ENCODE measurements at regions not wholly inside any gene's neighbourhood (a gene's known extent, or its start where the extent isn't known, plus 50 kb on each side); places are given as distances from the start of the nearest gene placed in this dataset.

DNA sequence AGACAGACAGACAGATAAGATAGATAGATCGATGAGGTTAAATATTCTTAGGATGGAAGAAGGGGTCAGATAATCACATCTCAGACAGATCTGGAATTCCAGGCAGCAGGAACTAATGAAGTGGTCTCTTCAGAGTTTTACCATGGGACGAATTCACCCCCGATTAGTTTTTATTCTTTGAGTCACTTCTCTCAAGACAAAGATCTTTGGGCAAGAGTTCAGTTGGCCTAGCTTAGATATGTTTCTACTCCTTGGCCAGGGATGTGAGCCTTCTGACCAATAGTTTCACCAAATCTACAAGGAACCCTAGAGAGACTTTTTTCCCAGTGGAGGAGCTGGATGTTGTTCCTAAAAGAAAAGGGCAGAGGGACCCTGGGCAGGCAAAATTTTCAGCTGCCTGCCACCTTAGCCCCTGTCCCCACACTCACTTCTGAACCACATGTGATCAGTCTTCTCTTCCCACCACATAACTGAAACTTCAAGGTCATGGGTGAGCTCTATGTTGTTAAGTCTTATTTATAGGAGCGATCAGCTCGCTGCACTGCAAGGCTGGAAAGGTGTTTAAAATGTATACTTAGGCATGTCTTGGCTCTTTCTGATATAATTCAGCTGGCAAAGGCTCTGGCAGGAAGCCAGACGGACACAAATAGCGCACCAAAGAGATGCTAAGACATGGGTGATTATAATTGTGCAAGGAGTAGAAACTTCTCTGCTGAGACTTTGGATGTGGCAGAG lies 132.9 kb downstream of the PALM2AKAP2 start:
- Histone ChIP-seq H3K4me2 (ENCODE audit: low read length) (no peak overlapping the region), H3K9ac (no peak overlapping the region), H3K27ac (peak overlapping the region; percentile 75), H3K4me3 (ENCODE audit: low read depth, low read length) (no peak overlapping the region), H2AFZ (no peak overlapping the region), H3K36me3 (ENCODE audit: control insufficient read depth, insufficient read depth, low read length) (no peaks in the 10 kb centered on the region), H3K27me3 (ENCODE audit: control insufficient read depth, insufficient read depth, low read length) (no peaks in the 10 kb centered on the region), H3K9me3 (ENCODE audit: control insufficient read depth, low read length) (no peaks in the 10 kb centered on the region), H3K79me2 (no peaks in the 10 kb centered on the region), H3K4me1 (no peaks in the 10 kb centered on the region)
- TF ChIP-seq, protein P1, sequence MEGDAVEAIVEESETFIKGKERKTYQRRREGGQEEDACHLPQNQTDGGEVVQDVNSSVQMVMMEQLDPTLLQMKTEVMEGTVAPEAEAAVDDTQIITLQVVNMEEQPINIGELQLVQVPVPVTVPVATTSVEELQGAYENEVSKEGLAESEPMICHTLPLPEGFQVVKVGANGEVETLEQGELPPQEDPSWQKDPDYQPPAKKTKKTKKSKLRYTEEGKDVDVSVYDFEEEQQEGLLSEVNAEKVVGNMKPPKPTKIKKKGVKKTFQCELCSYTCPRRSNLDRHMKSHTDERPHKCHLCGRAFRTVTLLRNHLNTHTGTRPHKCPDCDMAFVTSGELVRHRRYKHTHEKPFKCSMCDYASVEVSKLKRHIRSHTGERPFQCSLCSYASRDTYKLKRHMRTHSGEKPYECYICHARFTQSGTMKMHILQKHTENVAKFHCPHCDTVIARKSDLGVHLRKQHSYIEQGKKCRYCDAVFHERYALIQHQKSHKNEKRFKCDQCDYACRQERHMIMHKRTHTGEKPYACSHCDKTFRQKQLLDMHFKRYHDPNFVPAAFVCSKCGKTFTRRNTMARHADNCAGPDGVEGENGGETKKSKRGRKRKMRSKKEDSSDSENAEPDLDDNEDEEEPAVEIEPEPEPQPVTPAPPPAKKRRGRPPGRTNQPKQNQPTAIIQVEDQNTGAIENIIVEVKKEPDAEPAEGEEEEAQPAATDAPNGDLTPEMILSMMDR (IDR thresholded peaks at IDR 0.05) = no peak

DNA sequence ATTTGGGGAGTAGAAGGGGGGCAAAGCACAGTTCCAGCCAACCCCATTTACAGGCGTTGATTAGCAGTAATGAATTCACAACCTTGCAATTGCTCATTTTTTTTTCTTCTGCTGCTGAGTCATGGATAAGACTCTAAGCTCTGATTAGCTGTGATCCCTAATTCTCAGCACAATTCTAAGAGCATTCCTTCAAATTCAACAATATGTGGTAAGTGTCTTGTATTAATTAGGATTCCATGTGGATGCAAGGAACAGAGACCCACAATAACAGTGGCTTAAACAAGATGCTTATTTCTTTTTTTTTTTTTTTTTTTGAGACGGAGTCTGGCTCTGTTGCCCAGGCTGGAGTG lies 133.4 kb downstream of the PALM2AKAP2 start:
- H3K27me3 ChIP-seq (ENCODE audit: control insufficient read depth, insufficient read depth, low read length) = no peaks in the 10 kb centered on the region
- H3K36me3 ChIP-seq (ENCODE audit: control insufficient read depth, insufficient read depth, low read length) = no peaks in the 10 kb centered on the region
- no peaks in the 10 kb centered on the region for H3K79me2 ChIP-seq
- TF ChIP-seq, protein P1 (IDR thresholded peaks at IDR 0.05) = no peak
- H3K9ac ChIP-seq = no peak overlapping the region
- no peak overlapping the region for H3K4me3 ChIP-seq (ENCODE audit: low read depth, low read length)
- no peak overlapping the region for H2AFZ ChIP-seq
- no peak overlapping the region for H3K4me2 ChIP-seq (ENCODE audit: low read length)
- H3K4me1 ChIP-seq = no peaks in the 10 kb centered on the region
- no peaks in the 10 kb centered on the region for H3K9me3 ChIP-seq (ENCODE audit: control insufficient read depth, low read length)
- H3K27ac ChIP-seq = peak overlapping the region; percentile 75

DNA sequence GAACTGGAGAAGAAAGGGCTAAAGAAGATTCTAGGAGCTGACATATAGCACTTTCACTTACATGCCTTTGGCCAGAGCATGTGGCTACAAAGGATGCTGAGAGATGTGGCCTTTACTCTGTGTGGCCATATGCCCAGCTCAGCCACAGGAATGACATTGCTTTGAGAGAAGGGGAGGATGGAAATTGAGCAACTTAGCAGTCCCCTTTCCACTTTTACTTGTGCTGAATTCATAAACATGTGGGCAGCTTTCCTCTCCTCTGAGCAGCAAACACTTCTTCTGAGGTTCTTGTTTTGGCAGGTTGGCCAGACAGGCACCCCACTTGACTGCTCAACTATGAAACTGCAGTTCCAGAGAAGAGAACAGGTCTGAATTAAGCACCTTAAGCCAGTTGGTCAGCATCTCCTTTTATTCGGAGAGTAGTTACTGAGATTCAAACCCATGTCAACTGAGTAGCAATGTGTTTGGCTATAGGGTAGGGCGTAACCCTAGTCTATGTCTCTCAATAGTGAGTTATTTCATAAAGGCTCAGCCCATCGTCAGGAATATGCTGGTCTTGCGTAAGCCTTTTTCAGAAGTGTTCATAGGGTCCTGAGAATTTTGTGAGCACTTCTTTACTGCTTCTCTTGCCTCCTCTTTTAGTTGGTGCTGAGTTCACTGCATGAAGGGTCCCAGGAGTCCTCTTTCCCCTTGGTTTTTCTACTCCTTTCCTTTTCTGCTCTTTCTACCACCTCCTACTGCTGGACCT lies 134.5 kb downstream of the PALM2AKAP2 start:
- TF ChIP-seq, protein P1 (IDR thresholded peaks at IDR 0.05) = no peak
- no peak overlapping the region for H2AFZ ChIP-seq
- H3K27me3 ChIP-seq (ENCODE audit: control insufficient read depth, insufficient read depth, low read length) = no peaks in the 10 kb centered on the region
- H3K9me3 ChIP-seq (ENCODE audit: control insufficient read depth, low read length) = no peaks in the 10 kb centered on the region
- no peak overlapping the region for H3K4me2 ChIP-seq (ENCODE audit: low read length)
- H3K9ac ChIP-seq = no peak overlapping the region
- H3K4me1 ChIP-seq = no peaks in the 10 kb centered on the region
- no peaks in the 10 kb centered on the region for H3K36me3 ChIP-seq (ENCODE audit: control insufficient read depth, insufficient read depth, low read length)
- H3K79me2 ChIP-seq = no peaks in the 10 kb centered on the region
- no peak overlapping the region for H3K27ac ChIP-seq
- H3K4me3 ChIP-seq (ENCODE audit: low read depth, low read length) = no peak overlapping the region

DNA sequence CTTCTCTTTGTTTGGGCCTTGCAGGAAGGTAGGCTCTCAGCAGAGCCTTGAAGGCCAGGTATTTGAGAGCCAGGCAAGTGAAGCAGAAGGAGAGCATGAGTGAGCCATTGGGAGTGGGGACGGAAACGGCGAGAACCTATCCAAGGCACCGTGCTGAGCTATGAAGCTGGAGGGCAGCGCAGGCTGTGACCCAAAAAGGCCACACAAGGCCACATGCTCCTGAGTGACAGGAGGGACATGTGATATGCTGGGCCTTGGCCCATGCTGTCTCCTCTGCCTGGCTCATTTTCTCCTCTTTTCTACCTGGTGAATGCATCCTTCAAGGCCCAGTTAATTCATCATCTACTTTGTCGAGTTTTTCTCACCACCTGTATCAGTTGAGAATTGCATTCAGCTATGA lies 136.3 kb downstream of the PALM2AKAP2 start:
- Histone ChIP-seq H3K79me2 (no peaks in the 10 kb centered on the region), H3K27me3 (ENCODE audit: control insufficient read depth, insufficient read depth, low read length) (no peaks in the 10 kb centered on the region), H2AFZ (no peak overlapping the region), H3K4me2 (ENCODE audit: low read length) (no peak overlapping the region), H3K9me3 (ENCODE audit: control insufficient read depth, low read length) (no peaks in the 10 kb centered on the region), H3K4me1 (no peaks in the 10 kb centered on the region), H3K27ac (no peak overlapping the region), H3K9ac (no peak overlapping the region), H3K4me3 (ENCODE audit: low read depth, low read length) (no peak overlapping the region), H3K36me3 (ENCODE audit: control insufficient read depth, insufficient read depth, low read length) (no peaks in the 10 kb centered on the region)
- TF ChIP-seq, protein P1 (IDR thresholded peaks at IDR 0.05) = no peak

Measured in parathyroid adenoma (tissue), 2 donors.